GM12878 (cell line): ENCODE measurements at regions not wholly inside any gene's neighbourhood (a gene's known extent, or its start where the extent isn't known, plus 50 kb on each side); places are given as distances from the start of the nearest gene placed in this dataset.

Experiments
- BHLHE40 ChIP-seq, 2 experiments: fragments of 450-650 bp in 1 of 2; IDR thresholded peaks; 2 replicates each; pipeline ENCODE4 v1.6.1; 2011 to 2017; ENCODE audit warnings: low read depth in 2 of 2, borderline replicate concordance in 1 of 2, improper control_type of control experiment in 1 of 2, low read length in 1 of 2, mild to moderate bottlenecking in 1 of 2
- CREM ChIP-seq: IDR thresholded peaks from 2 replicates; pipeline ENCODE4 v1.6.1; 2014; ENCODE audit warnings: antibody characterized with exemption, low read depth
- CTCF ChIP-seq, 3 experiments: IDR thresholded peaks in 2 of 3; conservative IDR thresholded peaks in 1 of 3; 2 replicates each; pipeline ENCODE4 v1.5.1; 2011; ENCODE audit warnings: low read depth in 3 of 3, low read length in 3 of 3, mild to moderate bottlenecking in 3 of 3, control low read depth in 2 of 3, moderate library complexity in 2 of 3, inconsistent platforms in 1 of 3, mixed read lengths in 1 of 3; ENCODE audit not compliant: control insufficient read depth in 2 of 3, insufficient read depth in 1 of 3; ENCODE audit errors: extremely low read depth in 1 of 3
- E2F8 ChIP-seq: fragments of 450-650 bp; IDR thresholded peaks from 2 replicates; pipeline ENCODE4 v1.6.1; 2018; ENCODE audit warnings: mild to moderate bottlenecking, low read depth, moderate library complexity; ENCODE audit not compliant: partially characterized antibody
- EGR1 ChIP-seq, 2 experiments: IDR thresholded peaks; 1 replicate in 1 of 2; 2 replicates in 1 of 2; pipeline ENCODE4 v1.6.1; 2011 to 2012; ENCODE audit warnings: low read depth in 2 of 2, low read length in 2 of 2, borderline replicate concordance in 1 of 2, mild to moderate bottlenecking in 1 of 2, moderate library complexity in 1 of 2
- EP300 ChIP-seq, 2 experiments: fragments of 150-350 bp in 1 of 2; IDR thresholded peaks; 2 replicates each; pipeline ENCODE4 v1.6.1; 2011 to 2012; ENCODE audit warnings: low read depth in 2 of 2, low read length in 2 of 2, borderline replicate concordance in 1 of 2, improper control_type of control experiment in 1 of 2, inconsistent platforms in 1 of 2; ENCODE audit not compliant: control insufficient read depth in 1 of 2
- POLR2A ChIP-seq: IDR thresholded peaks from 2 replicates; pipeline ENCODE4 v1.6.1; 2011; ENCODE audit warnings: low read depth, mild to moderate bottlenecking, low read length
- RCOR1 ChIP-seq: conservative IDR thresholded peaks from 2 replicates; pipeline ENCODE4 v1.6.1; 2012; ENCODE audit warnings: low read depth, low read length, improper control_type of control experiment
- SRF ChIP-seq, 2 experiments: IDR thresholded peaks; 2 replicates each; pipeline ENCODE4 v1.6.1; 2011; ENCODE audit warnings: low read depth in 2 of 2, low read length in 2 of 2, mild to moderate bottlenecking in 1 of 2, moderate library complexity in 1 of 2
- USF1 ChIP-seq: IDR thresholded peaks from 2 replicates; pipeline ENCODE4 v1.6.1; 2011; ENCODE audit warnings: borderline replicate concordance, low read depth, mild to moderate bottlenecking, moderate library complexity, mixed read lengths, low read length; ENCODE audit not compliant: insufficient read depth; ENCODE audit errors: extremely low read length
- ZBTB33 ChIP-seq: fragments of 450-650 bp; IDR thresholded peaks from 2 replicates; pipeline ENCODE4 v1.6.1; 2017; ENCODE audit warnings: mild to moderate bottlenecking
- TF ChIP-seq, protein P1 (sequence below): IDR thresholded peaks from 2 replicates; pipeline ENCODE4 v1.6.1; 2011; ENCODE audit warnings: low read depth, low read length, improper control_type of control experiment, borderline replicate concordance

- TF ChIP-seq ZBTB33 (no peak), BHLHE40 (IDR thresholded peaks at IDR 0.05; ENCODE audit: borderline replicate concordance in 1 of 2, low read depth in 2 of 2, low read length in 1 of 2) (no peak), EP300 (IDR thresholded peaks at IDR 0.05; ENCODE audit: borderline replicate concordance in 1 of 2, control insufficient read depth in 1 of 2, low read depth in 2 of 2, low read length in 2 of 2) (no peak), POLR2A (no peak), EGR1 (IDR thresholded peaks at IDR 0.05; ENCODE audit: borderline replicate concordance in 1 of 2, low read depth in 2 of 2, low read length in 2 of 2) (no peak), E2F8 (no peak), RCOR1 (no peak), CREM (no peak), SRF (IDR thresholded peaks at IDR 0.05; ENCODE audit: low read depth in 2 of 2, low read length in 2 of 2) (no peak), CTCF (IDR thresholded peaks at IDR 0.05 in 2 of 3, conservative IDR thresholded peaks at IDR 0.05 in 1 of 3; ENCODE audit: control insufficient read depth in 2 of 3, extremely low read depth in 1 of 3, insufficient read depth in 1 of 3, low read depth in 3 of 3, low read length in 3 of 3) (no peak), USF1 (no peak)
- TF ChIP-seq, protein P1, sequence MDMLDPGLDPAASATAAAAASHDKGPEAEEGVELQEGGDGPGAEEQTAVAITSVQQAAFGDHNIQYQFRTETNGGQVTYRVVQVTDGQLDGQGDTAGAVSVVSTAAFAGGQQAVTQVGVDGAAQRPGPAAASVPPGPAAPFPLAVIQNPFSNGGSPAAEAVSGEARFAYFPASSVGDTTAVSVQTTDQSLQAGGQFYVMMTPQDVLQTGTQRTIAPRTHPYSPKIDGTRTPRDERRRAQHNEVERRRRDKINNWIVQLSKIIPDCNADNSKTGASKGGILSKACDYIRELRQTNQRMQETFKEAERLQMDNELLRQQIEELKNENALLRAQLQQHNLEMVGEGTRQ: no peak
Observed at GRCh38 chr5:61910771-61911170, 395.2 kb upstream of the KIF2A start.
